ENCODE measurements at regions not wholly inside any gene's neighbourhood (a gene's known extent, or its start where the extent isn't known, plus 50 kb on each side); places are given as distances from the start of the nearest gene placed in this dataset.

DNA sequence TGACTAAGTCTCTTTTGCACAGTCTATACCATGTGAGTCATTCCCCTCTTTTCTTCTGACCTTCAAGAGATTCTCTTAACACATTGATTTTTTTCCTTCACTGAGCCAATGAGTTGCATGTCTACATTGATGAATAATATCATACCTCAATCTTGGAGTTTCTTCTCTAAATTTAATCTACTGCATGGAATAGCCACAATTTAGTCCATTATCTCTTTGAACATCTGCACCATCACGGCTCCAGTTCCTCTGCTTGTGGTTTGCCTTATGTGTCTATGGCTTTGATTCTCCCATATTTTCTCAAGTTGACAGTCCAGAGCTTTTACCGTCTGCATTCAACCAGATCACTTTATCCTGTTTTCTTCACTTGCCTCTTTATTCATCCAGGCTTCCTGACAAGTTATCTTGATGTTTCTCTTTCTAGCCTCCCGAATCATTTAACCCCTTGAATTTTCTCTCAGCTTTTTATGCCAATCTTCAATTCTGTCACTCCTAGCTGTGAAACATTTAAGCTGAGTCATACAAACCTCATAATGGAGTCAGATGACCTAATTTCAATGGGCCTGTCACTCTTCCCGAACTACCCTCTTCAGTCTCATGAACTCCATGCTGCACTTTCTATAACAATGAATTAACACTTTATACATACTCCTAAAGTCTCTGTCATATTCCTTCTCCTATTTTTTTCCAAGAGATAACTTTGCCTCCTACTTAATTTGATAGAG, 222.3 kb downstream of the CPE start:
- H3K27ac ChIP-seq = no peak overlapping the region
- TF ChIP-seq, protein P1, sequence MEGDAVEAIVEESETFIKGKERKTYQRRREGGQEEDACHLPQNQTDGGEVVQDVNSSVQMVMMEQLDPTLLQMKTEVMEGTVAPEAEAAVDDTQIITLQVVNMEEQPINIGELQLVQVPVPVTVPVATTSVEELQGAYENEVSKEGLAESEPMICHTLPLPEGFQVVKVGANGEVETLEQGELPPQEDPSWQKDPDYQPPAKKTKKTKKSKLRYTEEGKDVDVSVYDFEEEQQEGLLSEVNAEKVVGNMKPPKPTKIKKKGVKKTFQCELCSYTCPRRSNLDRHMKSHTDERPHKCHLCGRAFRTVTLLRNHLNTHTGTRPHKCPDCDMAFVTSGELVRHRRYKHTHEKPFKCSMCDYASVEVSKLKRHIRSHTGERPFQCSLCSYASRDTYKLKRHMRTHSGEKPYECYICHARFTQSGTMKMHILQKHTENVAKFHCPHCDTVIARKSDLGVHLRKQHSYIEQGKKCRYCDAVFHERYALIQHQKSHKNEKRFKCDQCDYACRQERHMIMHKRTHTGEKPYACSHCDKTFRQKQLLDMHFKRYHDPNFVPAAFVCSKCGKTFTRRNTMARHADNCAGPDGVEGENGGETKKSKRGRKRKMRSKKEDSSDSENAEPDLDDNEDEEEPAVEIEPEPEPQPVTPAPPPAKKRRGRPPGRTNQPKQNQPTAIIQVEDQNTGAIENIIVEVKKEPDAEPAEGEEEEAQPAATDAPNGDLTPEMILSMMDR (conservative IDR thresholded peaks at IDR 0.05) = no peak

DNA sequence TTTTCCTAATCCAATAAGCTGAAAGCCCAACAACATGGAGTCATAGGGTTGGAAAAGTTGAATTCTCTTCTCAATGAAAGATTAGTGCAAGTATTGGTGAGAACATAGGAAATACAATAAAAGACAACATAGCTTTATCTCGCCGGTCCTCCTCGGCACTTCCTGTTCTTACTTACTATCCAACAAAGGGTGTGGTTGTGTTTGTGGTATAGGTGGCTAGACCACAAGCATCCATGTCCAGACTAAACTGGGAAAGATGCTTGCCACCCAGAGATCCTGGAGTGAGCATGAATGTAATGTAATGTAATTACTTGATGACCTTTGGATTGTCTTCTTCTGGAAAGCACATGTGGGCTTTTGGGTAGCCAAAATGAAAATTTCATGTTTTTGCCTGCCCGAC, 223.8 kb downstream of the CPE start:
- TF ChIP-seq, protein P1 (conservative IDR thresholded peaks at IDR 0.05) = no peak
- H3K27ac ChIP-seq = no peak overlapping the region

DNA sequence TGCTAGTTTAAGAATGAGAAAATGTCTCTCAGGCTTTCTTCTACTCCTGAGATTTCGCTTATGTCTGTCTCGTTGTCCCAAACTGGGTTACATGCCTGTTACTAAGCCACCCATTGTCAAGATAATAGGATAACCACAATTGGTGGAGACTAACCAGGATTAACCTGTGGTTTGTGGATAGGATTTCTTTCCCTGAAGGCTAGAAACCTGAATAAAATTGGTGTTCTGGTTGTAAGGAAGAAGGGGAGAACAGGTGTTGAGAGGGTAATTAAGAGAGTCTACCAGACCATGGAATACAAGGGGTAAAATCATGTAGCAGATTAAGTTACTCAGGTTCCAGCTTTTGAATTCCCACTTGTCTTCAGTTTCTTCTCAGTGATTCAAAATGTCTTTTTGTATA, 225.4 kb downstream of the CPE start:
- TF ChIP-seq, protein P1 (conservative IDR thresholded peaks at IDR 0.05) = no peak
- H3K27ac ChIP-seq = no peak overlapping the region

DNA sequence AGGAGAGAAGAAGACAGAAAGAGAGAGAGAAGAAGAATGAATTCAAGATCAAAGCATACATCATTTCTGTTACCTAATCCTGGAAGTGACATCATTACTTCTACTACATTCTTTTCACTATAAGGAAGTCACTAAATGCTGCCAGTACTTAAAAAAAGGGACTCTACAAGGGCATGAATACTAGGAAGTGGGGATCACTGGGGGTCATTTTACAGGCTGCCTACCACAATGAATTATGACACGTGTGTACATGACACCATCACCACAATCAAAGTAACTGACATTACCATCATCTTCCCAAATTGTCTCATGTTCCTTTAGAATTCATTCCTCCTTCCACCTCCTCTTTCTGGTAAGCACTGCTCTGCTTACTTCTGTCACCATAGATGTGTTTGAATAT, 227.0 kb downstream of the CPE start:
- TF ChIP-seq, protein P1 (conservative IDR thresholded peaks at IDR 0.05) = no peak
- no peak overlapping the region for H3K27ac ChIP-seq

DNA sequence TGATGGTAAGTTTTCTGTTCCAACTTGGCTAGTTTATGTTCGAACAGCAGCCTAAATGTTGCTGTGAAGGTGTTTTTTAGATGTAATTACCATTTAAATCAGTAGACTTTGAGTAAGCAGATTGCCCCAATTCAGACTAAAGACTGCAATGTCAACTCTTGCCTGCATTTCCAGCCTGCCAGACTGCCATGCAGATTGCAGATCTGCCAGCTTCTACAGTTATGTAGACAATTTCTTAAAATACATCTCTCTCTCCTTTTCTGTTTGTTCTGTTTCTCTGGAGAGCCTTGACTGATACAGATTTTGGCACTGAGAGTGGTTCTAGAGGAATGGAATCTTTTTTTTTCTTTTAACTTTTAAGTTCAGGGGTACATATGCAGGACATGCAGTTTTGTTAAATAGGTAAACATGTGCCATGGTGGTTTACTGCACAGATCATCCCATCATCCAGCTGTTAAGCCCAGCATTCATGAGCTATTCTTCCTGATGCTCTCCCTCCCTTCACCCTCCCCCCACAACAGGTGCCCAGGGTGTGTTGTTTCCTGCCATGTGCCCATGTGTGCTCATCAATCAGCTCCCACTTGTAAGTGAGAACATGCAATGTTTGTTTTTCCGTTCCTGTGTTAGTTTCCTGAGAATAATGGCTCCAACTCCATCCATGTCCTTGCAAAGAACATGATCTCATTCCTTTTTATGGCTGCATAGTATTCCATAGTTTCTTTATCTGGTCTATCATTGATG, 227.8 kb downstream of the CPE start:
- no peak overlapping the region for H3K27ac ChIP-seq
- TF ChIP-seq, protein P1 (conservative IDR thresholded peaks at IDR 0.05) = no peak

DNA sequence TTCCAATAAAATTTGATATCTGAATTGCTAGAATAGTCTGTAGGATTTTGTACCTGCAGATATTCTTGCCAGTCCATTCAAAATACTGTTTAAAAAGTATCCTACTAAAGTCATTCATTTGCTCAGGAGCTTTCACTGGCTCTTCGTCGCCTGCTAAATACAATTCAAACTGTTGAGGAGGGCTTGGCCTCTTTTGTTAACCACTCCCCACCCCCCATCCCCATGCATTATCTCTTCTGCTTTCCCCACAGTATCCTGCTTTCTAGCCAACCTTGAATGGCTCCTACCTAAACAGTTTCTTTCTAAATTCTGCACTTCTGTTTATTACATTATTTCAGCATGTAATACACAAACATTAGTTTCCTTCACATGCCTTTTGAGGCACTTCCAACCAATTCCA, 230.8 kb downstream of the CPE start:
- no peak overlapping the region for H3K27ac ChIP-seq
- TF ChIP-seq, protein P1 (conservative IDR thresholded peaks at IDR 0.05) = no peak

DNA sequence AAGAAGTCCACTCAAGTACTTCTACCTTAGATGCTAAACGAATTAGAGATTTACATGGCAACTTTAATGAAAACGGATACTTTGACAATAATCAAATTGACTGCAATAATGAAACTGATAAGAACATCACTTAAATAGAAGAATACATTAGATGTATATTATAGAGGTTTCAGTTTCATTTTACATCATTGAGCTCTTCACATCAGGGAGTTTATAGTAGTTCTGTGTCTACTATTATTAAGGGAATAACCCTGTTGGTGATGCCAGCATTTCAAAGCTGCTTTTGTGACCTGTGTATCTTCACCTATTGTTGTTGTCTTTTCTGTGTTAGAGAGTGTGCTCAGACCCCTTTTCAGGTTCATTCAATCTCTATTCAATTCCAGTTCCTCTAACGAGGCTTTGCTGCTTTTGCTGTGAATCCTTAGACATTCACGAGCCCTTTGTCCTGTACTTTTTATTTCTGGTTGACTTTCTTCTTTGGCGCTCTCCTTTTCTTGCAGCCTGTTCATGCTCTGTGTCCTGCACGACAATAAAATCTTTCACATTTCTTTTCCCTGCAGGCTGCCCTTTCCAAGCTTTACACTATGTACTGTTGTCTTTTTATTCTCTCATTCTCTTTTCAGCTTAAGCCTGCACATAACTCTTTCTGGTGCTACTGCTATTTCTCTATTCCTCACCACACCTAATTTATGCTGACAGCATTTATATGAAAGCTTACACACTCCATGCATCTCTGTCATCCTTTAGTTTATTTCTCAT, 232.1 kb downstream of the CPE start:
- no peak overlapping the region for H3K27ac ChIP-seq
- TF ChIP-seq, protein P1 (conservative IDR thresholded peaks at IDR 0.05) = no peak
